ENCODE measurements at regions not wholly inside any gene's neighbourhood (a gene's known extent, or its start where the extent isn't known, plus 50 kb on each side); places are given as distances from the start of the nearest gene placed in this dataset.

DNA sequence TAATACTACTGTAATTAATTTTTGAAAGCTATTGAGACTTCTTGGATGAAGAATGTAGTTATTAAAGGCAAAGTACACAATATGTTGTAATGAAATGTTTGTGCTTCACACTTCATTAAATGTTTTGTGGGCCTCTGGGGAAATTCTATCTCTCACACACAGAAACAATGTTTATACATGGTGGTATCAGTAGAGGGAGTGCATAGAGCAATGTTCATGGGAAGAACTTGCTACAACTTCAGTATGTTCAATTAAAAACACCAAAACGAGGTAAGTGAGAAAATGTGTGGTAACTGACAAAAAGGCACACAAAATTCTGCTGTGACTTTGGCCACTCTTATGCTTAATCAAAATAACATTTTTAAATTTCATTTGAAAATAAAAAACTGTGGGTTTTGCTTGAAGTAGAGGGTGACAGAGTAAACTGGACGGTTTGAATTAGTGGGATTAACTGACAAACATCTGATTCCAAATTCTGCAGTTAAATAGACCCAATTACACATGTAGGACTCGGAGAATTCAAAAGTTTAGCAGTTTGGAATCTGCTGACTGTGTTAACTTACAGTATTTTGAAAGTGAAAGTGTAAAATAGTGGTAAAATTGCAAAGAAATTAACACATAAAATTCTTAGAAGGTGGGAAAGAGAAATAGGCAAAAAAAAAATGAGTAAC is 111.4 kb upstream of the TTC29 start:
- no peak for DNase-seq

DNA sequence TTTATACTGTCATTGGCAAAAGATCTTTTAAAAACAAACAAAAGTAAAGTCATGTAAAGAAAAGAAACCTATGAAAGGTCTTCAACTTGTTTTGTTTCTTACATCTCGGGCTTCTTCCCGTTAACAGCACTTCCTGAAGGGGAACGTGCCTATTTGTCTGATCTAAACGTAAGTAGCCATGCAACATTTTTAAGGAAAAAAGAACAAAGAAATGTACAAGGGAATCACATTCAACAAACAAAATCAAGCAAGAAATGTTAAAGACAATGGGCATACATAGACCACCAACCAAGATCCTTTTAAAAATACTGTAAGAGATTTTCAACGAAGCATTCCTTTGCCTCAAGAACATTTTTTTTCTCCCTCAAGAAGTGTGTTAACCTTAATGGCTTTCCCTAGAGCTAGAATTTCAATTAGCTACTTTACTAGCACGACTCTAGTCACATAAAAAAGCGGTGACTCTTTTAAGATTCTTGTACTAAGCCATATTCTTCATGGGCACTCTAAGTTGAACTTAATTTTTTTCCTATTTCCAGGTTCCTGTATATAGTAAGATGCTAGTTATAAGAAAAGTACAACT is 112.0 kb upstream of the TTC29 start:
- no peak for DNase-seq

DNA sequence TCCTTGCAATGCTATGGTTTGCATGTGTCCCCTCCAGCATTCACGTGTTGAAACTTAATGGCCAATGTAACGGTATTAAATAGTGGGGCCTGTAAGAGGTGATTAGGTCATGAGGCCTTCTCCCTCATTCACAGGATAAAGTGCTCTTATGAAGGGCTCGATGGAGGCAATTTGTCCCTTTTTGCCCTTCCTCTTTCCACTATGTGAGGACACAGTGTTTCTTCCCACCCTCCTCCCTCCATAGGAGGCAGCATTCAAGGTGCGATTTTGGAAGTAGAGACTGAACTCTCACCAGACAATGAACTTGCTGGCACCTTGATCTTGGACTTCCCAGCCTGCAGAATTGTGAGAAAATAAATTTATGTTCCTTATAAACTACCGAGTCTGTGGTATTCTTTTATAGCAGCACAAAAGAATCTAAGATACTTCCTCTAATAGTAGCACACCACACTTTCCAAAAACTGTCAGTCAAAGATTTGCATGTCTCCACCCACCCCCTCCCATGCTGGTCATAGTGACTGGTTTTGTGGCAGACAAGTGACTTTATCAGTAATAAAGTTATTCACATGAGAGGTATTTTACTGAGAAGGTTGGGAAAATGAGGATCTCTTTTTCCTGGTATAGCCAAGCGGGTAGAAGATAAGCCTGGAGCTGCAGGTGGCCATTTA is 113.5 kb upstream of the TTC29 start:
- no peak for DNase-seq

DNA sequence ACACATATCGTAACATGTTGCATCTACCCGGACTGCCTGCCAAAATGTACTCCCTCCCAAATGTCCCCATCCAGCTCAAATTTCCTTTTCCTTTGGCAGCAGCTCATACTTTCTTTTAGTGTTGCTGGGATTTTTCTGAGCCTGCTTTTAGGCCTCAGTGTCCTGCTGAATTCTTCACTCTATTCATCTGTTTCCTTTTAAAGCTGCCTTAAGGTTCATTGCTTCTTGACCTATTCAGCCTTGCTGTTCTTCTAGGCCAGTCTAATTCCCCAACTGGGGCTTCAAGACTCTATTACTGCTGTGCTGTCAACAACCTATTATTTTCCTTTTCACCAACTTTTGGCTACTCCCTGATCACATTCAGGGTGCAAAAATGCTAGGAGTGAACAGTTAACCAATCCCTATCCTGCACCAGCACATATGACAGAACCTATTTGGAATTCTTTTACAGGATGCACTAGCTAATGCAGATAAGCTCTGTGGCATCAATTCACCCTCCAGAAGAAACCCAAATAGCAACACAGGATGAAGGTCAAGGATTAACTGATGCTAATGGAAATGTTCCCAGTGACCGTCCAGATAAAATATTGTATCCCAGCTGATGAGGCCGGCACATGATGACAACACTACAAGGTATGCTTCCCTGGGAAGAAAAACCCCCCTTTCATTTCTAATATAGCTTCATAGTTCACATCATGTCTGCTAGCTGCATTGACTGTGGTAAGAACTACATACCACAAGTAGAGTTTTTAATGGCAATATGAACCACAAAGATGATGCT is 114.7 kb upstream of the TTC29 start:
- DNase-seq, result no peak

DNA sequence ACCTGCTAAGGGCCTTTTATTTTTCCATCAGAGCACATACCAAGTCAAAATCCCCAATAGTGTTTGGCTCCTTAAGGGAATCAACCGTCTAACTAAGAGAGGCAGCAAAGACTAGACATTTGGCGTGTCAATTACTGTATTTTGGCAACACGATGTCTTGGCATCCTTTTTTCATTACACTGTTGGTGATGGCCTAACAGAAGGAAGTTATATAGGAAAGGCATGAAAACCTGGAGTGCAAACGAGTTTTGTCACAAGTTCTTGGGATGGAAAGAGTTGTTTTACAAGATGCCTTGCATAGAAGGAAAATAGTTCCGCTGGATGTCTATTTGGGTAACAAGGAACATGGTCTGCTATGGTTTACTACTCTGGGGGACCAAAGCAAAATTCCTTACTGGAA is 119.2 kb upstream of the TTC29 start:
- no peak for DNase-seq

DNA sequence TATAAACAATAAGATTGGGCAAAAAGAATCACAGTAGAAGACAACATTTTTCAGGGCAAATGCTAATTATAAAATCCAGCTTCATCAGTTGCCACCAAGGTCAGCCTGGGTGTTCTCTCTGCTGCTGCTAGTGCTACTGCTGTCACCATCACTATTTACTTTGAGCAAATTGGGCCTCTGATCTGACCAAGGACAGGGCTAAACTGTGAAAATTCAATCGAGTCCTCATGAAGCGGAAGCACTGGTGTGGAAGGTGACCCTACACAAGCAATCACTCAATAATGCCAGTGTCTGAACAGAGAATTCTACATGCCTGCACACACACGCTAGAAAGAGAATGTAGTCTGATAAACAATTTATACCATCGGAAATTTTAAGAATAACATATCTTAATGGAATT is 122.9 kb upstream of the TTC29 start:
- DNase-seq, result no peak

DNA sequence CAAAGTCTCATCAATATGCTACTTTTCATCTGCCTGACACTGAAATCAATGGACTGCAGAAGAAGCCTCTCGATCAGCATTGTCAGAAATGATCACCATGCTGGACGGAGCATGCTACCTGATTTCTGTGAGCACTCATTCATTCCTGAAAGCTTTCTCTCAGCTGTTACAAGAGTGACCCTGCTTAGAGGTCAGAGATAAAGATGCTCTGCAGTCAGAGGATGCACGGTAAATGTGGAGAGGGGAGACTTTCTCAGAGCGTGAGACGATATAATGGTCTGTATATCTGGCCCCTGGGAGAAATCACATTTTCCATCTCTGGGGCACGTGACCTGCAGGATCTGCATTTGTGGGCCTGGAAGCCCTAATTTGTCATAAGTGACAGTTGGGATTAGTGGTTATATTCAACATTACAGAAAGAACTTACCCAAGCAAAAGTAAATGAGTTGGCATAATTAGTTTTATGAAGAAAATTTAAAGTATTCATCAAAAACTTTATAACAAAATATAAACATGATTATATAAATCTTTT is 125.6 kb upstream of the TTC29 start:
- no peak for DNase-seq

DNA sequence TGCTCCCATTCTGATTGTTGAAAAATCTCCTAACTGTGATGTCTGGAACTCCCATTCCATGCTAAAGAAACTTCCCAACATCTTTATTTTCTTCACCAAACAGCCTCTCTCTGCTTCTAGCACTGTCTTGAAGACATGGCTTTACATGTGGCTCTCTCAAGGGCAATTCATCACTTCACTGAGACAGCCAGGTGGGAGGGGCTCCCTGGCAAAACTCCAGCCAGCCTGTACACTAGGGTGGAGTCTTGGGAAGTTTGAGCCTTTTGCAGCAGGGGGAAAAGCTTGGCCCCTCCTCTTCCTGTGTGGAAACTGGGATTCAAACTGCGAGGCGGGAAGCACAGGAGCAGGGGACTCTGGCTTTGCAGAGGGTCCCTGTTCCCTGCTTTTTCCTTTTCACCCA is 130.5 kb upstream of the TTC29 start:
- no peak for DNase-seq

DNA sequence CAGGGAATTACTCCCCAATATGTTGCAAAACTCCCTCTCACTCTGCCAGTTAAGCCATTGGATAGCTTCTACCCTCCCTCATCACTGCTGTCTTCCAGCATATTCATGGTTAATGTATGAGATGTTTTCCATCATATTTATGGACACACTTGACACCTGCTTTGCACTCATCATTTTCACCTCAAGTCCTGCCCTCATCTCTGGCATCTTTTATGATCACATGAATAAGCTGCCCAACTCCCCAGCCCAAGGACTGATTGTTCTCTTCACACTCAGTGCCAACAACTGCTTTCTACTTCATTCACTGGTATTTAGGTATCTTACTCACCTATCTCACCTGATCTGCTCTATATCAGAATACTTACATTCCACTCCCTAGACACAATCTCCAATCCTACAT is 131.1 kb upstream of the TTC29 start:
- DNase-seq, result no peak

DNA sequence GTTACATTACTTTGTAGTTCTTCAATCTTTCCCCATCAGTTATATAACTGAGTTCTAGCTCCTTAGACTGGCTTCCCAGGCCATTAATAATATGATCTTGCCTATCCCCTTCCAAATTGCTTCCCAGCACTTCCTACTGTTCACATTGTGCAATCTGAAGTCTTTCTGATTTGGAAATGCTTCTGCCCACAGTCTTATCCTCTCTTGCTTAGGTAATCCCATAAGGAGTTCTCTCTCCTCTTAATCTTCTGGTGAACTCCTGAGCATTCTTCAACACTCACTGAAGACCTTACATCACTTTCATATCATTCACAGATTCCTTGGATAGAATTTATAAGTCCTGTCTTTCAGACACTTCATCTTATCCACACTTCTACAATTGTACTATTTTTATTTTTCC is 132.7 kb upstream of the TTC29 start:
- DNase-seq, result no peak

DNA sequence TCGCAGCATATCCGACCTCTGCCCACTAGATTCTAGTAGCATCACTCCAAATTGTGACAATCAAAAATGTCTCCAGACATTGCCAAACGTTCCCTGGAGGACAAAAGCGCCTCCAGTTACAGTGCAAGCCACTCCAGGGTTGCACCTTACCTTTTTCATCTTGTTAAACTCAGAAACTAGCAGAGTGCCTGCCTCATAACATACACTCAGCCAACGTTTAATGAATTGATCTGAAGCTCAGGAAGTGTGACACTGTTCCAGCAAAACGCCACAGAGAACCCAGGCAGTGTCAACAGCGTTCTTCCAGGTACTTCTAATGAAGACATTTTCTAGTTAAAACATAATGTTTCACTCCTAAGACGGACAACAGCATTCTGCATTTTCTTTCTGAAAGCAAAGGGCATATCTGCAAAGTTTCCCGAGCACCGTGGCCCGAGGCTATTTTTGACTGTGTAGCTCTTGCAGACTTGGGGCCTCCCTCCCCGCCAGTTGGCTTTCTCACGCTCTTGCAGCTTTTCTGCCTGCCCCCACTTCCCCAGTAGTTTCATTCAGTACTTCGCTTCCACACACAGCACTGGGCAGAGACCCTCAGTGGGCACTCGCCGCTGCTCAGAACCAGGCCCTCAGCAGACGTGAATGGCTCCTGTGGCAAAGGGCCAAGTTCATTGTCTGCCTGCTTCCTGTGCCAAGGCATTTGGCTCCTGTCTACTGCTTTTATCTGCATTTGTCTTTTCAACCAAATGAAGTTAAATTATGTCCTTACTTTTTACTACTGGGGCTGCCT is 133.4 kb upstream of the TTC29 start:
- peak; percentile 90 for DNase-seq

DNA sequence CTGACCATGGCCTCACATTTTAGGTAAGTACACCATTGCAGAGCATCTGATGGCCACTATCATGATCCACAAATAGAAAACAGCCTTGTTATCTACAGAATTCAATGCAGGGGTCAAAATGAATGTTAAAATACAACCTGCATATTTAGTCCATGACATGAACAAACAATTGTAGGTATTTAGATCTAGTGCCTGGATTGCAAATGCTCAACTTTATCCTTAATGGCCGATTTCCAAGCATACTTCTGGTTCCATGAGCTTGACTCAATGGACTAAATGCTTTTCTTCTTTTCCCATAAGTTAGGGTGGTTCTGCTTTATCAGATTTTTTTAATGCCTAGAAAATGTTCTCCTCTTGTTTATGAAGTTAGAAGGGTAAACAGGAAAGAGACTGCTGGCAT is 139.2 kb upstream of the TTC29 start:
- DNase-seq, result no peak

DNA sequence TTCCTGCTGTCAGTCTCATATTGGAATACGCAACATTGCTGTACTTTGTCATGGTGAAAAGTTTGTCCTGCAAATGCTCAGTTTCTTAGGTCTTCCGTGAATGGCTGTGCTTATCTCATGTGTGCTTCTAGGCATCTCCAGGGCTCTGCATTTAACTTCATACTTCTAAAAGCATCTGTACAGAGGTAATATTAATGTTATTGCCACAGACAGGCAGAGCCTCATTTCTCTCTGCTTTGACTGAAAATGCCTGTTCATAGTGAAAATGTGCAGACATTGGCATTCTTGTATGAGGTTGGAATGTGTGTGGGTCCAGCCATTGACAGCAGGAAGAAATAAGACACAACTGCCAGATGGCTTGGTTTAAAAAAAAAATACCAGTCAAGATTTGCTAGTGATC is 140.1 kb upstream of the TTC29 start:
- no peak for DNase-seq

DNA sequence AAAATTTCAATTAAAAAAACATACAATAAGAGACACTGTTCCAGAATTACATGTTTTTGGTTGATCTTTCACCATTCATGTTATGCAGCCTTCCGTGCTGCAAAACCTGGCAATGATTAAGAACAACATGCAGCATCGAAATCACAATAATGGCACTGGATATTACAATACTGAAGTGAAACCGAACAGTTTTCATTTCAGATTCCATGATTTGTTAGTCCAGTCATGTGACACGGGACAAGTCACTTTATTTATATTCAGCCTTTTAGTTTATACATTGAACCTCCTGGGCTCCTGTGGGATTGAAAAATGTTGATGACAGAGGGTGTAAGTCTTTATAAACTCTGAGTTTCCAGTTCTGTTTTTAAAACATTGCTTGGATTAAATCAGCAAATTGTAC is 142.5 kb upstream of the TTC29 start:
- DNase-seq, result no peak

DNA sequence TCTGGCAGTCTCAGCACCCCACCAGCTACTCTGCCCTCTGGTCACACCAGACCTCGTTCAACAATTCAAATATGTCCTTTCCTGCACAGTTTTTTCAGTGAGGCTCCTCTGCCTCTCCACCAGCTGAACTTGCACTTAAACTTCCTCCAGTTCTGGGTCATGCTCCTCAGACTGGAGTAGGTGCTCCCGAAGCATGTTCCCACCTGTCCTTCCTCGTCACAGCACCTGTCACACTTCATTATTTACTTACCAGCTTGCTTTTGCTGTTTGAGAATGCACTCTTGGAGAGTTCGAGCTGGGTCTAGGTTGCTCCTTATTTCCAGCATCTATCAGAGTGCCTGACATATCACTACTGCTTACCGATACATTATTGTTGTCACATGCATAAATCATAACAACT is 144.8 kb upstream of the TTC29 start:
- DNase-seq, result no peak

DNA sequence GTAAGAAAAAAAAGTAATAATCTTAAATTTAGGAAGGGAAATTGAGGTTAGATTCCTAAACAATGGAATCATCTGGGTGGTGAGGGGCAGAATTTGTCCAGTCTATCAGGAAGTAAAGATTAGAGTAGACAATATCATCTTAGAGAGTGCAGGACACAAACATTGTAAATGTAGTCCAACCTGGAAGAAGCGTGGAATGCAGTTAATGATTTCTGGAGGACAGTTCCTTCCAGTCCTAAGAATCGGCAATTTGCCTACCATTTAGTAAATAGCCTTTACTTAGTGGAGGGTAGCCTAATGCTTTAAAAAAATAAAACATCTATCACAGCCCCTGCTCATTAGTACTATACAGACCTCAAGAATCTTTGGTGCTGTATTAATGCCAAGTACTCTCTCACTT is 147.5 kb upstream of the TTC29 start:
- DNase-seq, result no peak

DNA sequence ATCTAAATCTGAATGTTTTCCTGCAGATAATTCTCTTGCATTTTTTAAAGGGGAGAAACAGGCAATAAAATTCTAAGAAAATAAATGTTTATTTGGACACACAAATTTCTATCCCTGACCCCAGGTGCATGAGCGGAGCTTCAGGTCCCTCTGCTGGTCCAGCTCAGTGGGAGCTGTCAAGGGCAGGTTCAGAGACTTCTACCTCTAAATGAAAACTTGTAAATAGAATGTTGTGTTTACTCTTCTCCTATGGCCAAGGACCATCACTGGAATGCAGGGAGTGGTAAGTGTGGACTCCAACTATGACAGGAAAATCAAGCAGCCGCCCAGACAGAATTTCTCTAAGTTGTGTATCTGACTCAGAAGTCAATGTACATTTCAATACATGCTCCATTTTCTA is 148.6 kb upstream of the TTC29 start:
- DNase-seq, result no peak

DNA sequence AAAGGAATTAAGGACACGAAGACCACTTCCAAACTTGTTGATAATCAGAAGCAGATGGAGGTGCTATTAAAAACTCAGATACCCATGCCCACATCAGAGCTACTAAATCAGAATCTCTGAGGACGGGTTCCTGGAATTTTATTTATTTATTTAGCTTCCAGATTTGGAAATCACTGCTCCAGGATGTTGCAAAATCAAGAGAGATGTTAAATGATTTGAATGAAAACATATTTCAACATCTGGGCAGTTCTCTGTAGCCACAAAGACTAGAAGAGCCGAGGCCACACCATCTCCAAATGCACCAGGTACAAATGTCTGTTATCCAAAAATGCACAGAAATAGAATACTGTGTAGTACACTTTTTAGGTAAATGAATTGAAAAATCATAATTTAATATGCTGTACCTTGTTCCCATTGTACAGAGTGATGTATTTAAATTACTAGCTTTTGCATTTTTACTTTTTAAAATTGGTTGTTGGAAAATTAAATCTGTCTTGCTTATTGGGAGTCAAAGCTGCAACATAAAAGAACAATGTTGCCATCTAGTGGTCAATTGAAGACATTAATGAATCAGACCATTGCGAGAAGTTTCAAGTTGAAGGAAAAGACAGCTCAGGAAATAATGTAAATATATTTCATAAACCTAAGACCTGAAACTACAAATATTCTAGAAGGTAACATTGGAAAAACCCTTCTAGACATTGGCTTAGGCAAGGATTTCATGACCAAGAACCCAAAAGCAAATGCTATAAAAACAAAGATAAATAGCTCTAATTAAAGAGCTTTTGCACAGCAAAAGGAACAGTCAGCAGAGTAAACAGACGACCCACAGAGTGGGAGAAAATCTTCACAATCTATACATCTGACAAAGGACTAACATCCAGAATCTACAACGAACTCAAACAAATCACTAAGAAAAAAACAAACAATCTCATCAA is 151.3 kb upstream of the TTC29 start:
- DNase-seq, result peak; percentile 61

DNA sequence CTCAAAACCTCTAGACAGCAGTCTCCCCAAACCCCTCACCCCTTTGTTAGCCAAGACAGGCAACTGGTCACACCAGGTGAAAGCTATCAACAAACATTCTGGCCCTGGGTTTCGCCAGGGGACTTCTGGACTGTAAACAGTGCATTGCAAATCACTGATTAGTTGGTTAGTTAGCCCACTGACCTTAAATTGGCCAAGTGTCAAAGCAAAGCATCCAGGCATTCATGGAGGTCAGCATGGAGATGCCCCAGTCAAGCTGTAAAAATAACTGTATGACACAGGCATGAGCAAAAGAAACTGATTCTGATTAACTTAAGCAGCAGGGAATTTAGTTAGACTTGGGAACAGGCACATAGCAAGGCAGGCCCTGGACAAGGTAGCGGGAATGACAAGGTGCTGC is 156.0 kb upstream of the TTC29 start:
- DNase-seq, result no peak

DNA sequence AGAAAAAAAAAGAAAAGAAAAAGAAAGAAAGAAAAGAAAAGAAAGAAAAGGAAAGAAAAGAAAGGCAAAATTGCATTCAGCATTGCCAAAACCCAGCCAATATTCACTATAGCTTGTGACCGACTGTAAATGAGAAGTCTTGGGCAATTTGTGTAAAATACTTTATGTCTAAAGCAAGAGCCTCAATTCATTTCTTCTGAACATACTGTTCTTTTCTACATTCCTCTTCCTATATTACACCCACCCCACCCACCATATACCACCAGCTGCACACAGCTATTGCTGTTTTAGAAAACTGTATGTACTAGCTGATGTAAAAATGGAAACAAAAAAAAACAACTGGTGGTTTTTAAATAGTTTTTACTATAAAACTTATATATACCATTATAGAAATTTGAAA is 156.9 kb upstream of the TTC29 start:
- no peak for DNase-seq

DNA sequence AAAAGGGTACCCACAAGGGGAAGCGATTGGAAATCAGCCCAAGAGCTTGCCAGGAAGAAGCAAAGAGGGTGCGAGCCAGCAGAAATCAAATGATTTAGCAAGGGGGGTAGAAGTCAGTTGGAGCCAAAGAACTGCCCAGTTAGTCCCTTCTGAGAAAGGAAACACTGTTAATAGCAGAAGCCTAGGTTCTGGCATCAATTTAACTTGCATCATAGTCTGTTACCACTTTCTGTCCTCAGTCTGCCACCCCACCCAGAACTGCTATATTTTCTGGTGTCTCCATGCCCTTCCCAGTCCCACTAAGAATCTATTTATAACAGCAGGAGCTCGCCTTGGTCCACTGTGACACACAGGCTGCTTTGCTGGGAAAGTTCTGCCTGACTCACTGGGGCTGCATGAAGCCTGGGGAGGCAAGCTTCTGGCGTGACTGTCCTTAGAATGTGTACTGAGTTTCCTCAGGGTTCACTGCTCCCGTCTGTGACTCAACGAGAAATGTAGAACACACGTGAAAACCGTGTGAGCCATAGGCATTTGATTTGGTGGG is 157.8 kb upstream of the TTC29 start:
- DNase-seq, result no peak
